ENCODE measurements at regions not wholly inside any gene's neighbourhood (a gene's known extent, or its start where the extent isn't known, plus 50 kb on each side); places are given as distances from the start of the nearest gene placed in this dataset.

DNA sequence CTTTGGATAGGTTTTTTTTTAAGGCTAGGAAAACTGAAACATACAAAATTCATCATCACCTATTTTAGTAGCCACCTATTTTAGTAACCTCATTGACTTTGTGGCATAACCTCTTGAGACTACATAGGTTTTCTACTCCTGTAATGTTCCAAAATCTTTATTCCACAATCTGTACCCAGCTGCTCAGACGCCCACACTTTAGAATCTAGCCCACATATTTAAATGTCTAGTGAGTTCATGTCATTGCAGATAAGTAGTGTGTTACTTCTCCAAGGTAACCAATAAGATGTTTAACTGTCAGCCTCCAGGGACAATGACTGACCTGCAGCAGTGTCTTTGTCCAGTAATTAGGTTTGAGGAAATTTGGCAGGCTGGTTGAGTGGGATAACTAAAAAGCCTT is 330.2 kb downstream of the MZT1 start:
- H3K27ac Mint-ChIP-seq: no peak overlapping the region
- no peaks in the 10 kb centered on the region for H3K9me3 Mint-ChIP-seq
- peaks cover 8% of the 10 kb centered on the region for H3K4me1 ChIP-seq
- H3K27me3 Mint-ChIP-seq (ENCODE audit: insufficient read depth, low read depth): peaks cover 7% of the 10 kb centered on the region
- TF ChIP-seq EZH2phosphoT487 (IDR thresholded peaks at IDR 0.05) (no peak), EZH2 (IDR thresholded peaks at IDR 0.05) (no peak)
- TF ChIP-seq, protein P1, sequence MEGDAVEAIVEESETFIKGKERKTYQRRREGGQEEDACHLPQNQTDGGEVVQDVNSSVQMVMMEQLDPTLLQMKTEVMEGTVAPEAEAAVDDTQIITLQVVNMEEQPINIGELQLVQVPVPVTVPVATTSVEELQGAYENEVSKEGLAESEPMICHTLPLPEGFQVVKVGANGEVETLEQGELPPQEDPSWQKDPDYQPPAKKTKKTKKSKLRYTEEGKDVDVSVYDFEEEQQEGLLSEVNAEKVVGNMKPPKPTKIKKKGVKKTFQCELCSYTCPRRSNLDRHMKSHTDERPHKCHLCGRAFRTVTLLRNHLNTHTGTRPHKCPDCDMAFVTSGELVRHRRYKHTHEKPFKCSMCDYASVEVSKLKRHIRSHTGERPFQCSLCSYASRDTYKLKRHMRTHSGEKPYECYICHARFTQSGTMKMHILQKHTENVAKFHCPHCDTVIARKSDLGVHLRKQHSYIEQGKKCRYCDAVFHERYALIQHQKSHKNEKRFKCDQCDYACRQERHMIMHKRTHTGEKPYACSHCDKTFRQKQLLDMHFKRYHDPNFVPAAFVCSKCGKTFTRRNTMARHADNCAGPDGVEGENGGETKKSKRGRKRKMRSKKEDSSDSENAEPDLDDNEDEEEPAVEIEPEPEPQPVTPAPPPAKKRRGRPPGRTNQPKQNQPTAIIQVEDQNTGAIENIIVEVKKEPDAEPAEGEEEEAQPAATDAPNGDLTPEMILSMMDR (IDR thresholded peaks at IDR 0.05): no peak
- no peaks in the 10 kb centered on the region for H3K9me3 ChIP-seq (ENCODE audit: low read depth)
- H3K4me2 ChIP-seq: no peak overlapping the region
- no peaks in the 10 kb centered on the region for H3K79me2 ChIP-seq (ENCODE audit: low read depth)
- no peak overlapping the region for H3K9ac ChIP-seq
- no peak overlapping the region for H3K27ac ChIP-seq
- no peak overlapping the region for H3K4me3 Mint-ChIP-seq
- H3K36me3 ChIP-seq: no peaks in the 10 kb centered on the region
- H3K4me3 ChIP-seq: no peak overlapping the region
- no peaks in the 10 kb centered on the region for H3K36me3 Mint-ChIP-seq
- no peaks in the 10 kb centered on the region for H3F3A ChIP-seq (ENCODE audit: low read depth)
- peak; percentile 4 for DNase-seq (ENCODE audit: low spot score)
- no peaks in the 10 kb centered on the region for H3K27me3 ChIP-seq
- no peaks in the 10 kb centered on the region for H4K20me1 ChIP-seq (ENCODE audit: low read depth)
- H3K4me1 Mint-ChIP-seq: peaks cover 3% of the 10 kb centered on the region
- no peak overlapping the region for H2AFZ ChIP-seq (replicated peaks)

DNA sequence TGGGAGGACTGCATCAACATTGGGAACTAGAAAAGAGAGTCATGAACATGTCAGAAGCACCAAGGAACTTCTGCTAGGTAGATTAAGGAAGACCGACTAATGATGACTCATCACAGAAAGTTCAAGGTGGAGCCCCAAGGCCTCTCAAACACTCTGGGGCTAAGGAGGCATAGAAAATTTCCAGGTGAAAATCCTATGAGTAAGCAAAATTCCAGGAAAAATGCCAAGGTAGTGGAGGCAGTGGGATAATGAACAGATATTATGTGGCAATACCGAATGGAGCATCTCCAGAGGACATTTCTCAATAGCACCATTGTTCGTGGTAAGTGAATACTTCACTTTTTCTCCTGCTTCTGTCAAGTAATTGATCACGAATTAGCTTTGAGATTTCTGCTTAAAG is 336.5 kb downstream of the MZT1 start:
- H3K9me3 Mint-ChIP-seq: no peaks in the 10 kb centered on the region
- no peak overlapping the region for H3K4me3 Mint-ChIP-seq
- Histone ChIP-seq H3K4me2 (no peak overlapping the region), H3K36me3 (no peaks in the 10 kb centered on the region), H3K27ac (no peak overlapping the region), H2AFZ (replicated peaks) (no peak overlapping the region), H3K9me3 (ENCODE audit: low read depth) (no peaks in the 10 kb centered on the region), H4K20me1 (ENCODE audit: low read depth) (no peaks in the 10 kb centered on the region), H3K4me1 (no peaks in the 10 kb centered on the region), H3K9ac (no peak overlapping the region), H3K4me3 (no peak overlapping the region), H3K27me3 (no peaks in the 10 kb centered on the region), H3K79me2 (ENCODE audit: low read depth) (no peaks in the 10 kb centered on the region), H3F3A (ENCODE audit: low read depth) (no peaks in the 10 kb centered on the region)
- peaks cover 2% of the 10 kb centered on the region for H3K27me3 Mint-ChIP-seq (ENCODE audit: insufficient read depth, low read depth)
- no peak overlapping the region for H3K27ac Mint-ChIP-seq
- H3K36me3 Mint-ChIP-seq: no peaks in the 10 kb centered on the region
- H3K4me1 Mint-ChIP-seq: peaks cover 6% of the 10 kb centered on the region
- DNase-seq (ENCODE audit: low spot score): no peak
- TF ChIP-seq, protein P1 (IDR thresholded peaks at IDR 0.05): no peak
- no peak for TF ChIP-seq EZH2 (IDR thresholded peaks at IDR 0.05)

DNA sequence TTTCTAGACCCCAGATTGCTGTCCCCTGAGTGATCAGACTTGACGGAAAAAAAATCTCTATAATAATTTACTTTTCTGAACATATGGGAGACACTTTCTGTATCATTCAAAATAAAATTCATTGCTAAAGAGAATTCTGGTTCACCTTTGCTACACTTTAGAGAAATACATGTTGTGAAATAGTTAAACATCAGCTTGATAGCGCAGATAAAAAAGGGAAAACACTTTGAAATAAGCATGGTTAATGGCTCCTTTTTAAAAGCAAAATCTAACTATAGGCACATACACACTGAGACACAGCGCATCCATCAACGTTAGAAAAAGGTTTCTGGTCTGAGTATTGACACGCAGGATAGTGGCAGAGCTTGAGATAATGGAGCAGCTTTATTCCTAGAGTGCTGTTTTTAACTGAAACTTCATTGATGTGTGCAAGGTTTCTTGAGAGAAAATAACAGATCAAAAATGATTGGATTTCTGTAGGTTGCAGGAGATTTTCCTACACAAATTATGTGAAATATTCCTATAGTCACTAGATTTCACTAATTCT is 341.2 kb downstream of the MZT1 start:
- Mint-ChIP-seq H3K27me3 (ENCODE audit: insufficient read depth, low read depth) (peaks cover 3% of the 10 kb centered on the region), H3K4me1 (peaks cover 6% of the 10 kb centered on the region), H3K27ac (no peak overlapping the region), H3K36me3 (no peaks in the 10 kb centered on the region), H3K9me3 (no peaks in the 10 kb centered on the region), H3K4me3 (no peak overlapping the region)
- H3K4me1 ChIP-seq: no peaks in the 10 kb centered on the region
- no peak overlapping the region for H3K9ac ChIP-seq
- no peak overlapping the region for H3K4me2 ChIP-seq
- H3K4me3 ChIP-seq: no peak overlapping the region
- no peaks in the 10 kb centered on the region for H4K20me1 ChIP-seq (ENCODE audit: low read depth)
- no peaks in the 10 kb centered on the region for H3F3A ChIP-seq (ENCODE audit: low read depth)
- no peaks in the 10 kb centered on the region for H3K27me3 ChIP-seq
- TF ChIP-seq EZH2 (IDR thresholded peaks at IDR 0.05): no peak
- TF ChIP-seq, protein P1 (IDR thresholded peaks at IDR 0.05): no peak
- no peak for TF ChIP-seq EZH2phosphoT487 (IDR thresholded peaks at IDR 0.05)
- no peaks in the 10 kb centered on the region for H3K36me3 ChIP-seq
- no peak for DNase-seq (ENCODE audit: low spot score)
- no peak overlapping the region for H2AFZ ChIP-seq (replicated peaks)
- no peaks in the 10 kb centered on the region for H3K9me3 ChIP-seq (ENCODE audit: low read depth)
- no peaks in the 10 kb centered on the region for H3K79me2 ChIP-seq (ENCODE audit: low read depth)
- H3K27ac ChIP-seq: no peak overlapping the region
